ENCODE measurements at regions not wholly inside any gene's neighbourhood (a gene's known extent, or its start where the extent isn't known, plus 50 kb on each side); places are given as distances from the start of the nearest gene placed in this dataset.

GRCh38 chr3:150264561-150265279 lies 143.4 kb upstream of the TSC22D2 start:
- TF ChIP-seq, protein P1, sequence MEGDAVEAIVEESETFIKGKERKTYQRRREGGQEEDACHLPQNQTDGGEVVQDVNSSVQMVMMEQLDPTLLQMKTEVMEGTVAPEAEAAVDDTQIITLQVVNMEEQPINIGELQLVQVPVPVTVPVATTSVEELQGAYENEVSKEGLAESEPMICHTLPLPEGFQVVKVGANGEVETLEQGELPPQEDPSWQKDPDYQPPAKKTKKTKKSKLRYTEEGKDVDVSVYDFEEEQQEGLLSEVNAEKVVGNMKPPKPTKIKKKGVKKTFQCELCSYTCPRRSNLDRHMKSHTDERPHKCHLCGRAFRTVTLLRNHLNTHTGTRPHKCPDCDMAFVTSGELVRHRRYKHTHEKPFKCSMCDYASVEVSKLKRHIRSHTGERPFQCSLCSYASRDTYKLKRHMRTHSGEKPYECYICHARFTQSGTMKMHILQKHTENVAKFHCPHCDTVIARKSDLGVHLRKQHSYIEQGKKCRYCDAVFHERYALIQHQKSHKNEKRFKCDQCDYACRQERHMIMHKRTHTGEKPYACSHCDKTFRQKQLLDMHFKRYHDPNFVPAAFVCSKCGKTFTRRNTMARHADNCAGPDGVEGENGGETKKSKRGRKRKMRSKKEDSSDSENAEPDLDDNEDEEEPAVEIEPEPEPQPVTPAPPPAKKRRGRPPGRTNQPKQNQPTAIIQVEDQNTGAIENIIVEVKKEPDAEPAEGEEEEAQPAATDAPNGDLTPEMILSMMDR (IDR thresholded peaks at IDR 0.05) = no peak
- ATAC-seq (no peak), DNase-seq (no peak)
- Histone ChIP-seq H3K4me1 (no peaks in the 10 kb centered on the region), H3K4me3 (no peak overlapping the region), H3K27ac (no peak overlapping the region), H3K9me3 (no peaks in the 10 kb centered on the region), H3K36me3 (ENCODE audit: insufficient read depth in 1 of 2, low read depth in 1 of 2) (no peaks in the 10 kb centered on the region), H3K27me3 (ENCODE audit: insufficient read depth in 3 of 3, low read length in 2 of 3) (no peaks in the 10 kb centered on the region)
- 61 to 64% (median 63%) methylated on average over 6 of the region's 6 CpGs for WGBS, 3 donors
- intact Hi-C loops (cut with DNase I) = no loop called here

- Histone ChIP-seq H3K36me3 (ENCODE audit: insufficient read depth in 1 of 2, low read depth in 1 of 2) (no peaks in the 10 kb centered on the region), H3K27ac (no peak overlapping the region), H3K9me3 (no peaks in the 10 kb centered on the region), H3K4me1 (no peaks in the 10 kb centered on the region), H3K4me3 (no peak overlapping the region), H3K27me3 (ENCODE audit: insufficient read depth in 3 of 3, low read length in 2 of 3) (no peaks in the 10 kb centered on the region)
- ATAC-seq (no peak), DNase-seq (no peak)
- TF ChIP-seq, protein P1 (IDR thresholded peaks at IDR 0.05) = no peak
- intact Hi-C loops (cut with DNase I) = no loop called here
- WGBS, 3 donors = 95 to 100% (median 96%) methylated on average over 2 of the region's 2 CpGs
Observed at GRCh38 chr3:150261958-150262357, 146.1 kb upstream of the TSC22D2 start.

DNA sequence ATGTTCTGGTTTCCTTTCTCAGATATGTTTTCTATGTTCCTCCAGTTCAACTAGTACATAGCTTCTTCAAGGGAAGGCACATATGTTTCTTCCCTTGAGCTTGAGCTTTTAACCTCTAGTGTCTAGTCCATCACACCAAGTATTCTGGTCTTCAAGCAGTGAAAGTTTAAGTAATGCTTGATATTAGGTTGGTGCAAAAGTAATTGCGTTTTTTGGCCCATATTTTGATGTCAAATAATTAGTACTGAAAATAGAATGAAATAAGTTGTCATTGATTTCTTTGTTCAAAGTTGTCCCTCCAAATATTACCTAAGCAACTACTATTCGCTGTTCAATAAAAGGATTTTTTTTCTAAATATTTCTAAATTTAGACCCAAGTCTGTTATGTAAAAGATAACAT lies 146.7 kb upstream of the TSC22D2 start:
- Histone ChIP-seq H3K27ac (no peak overlapping the region), H3K36me3 (ENCODE audit: insufficient read depth in 1 of 2, low read depth in 1 of 2) (no peaks in the 10 kb centered on the region), H3K4me1 (no peaks in the 10 kb centered on the region), H3K9me3 (no peaks in the 10 kb centered on the region), H3K4me3 (no peak overlapping the region), H3K27me3 (ENCODE audit: insufficient read depth in 3 of 3, low read length in 2 of 3) (no peaks in the 10 kb centered on the region)
- intact Hi-C loops (cut with DNase I) = no loop called here
- ATAC-seq (no peak), DNase-seq (no peak)
- 84 to 95% (median 90%) methylated on average over 2 of the region's 2 CpGs for WGBS, 3 donors
- TF ChIP-seq, protein P1 (IDR thresholded peaks at IDR 0.05) = no peak

- ATAC-seq (no peak), DNase-seq (no peak)
- H3K36me3 ChIP-seq (ENCODE audit: insufficient read depth in 1 of 2, low read depth in 1 of 2) = no peaks in the 10 kb centered on the region
- TF ChIP-seq, protein P1 (IDR thresholded peaks at IDR 0.05) = no peak
- H3K4me3 ChIP-seq = no peak overlapping the region
- H3K27me3 ChIP-seq (ENCODE audit: insufficient read depth in 3 of 3, low read length in 2 of 3) = no peaks in the 10 kb centered on the region
- H3K4me1 ChIP-seq = peaks cover 7% of the 10 kb centered on the region
- H3K9me3 ChIP-seq = no peaks in the 10 kb centered on the region
- H3K27ac ChIP-seq = no peak overlapping the region
- intact Hi-C loops (cut with DNase I) = no loop called here
- 41 to 64% (median 51%) methylated on average over 3 of the region's 3 CpGs for WGBS, 3 donors
Observed at GRCh38 chr3:150260398-150260710, 147.7 kb upstream of the TSC22D2 start.

Measured in psoas muscle (tissue), 7 donors.